Right atrium auricular region (tissue), 2 donors: ENCODE measurements at regions not wholly inside any gene's neighbourhood (a gene's known extent, or its start where the extent isn't known, plus 50 kb on each side); places are given as distances from the start of the nearest gene placed in this dataset.
"Not testable (repeated sequence)": the region's sequence is repeated elsewhere in the genome, so short reads cannot be mapped to it uniquely, and the experiment has no call there.

Experiments
- DNase-seq: peaks from one replicate; pipeline ENCODE4 v3.0.0-alpha.2; 2019; ENCODE audit warnings: low spot score
- H3K27ac ChIP-seq, 2 donors: fragments of 200-600 bp; sonication (generic); 1 replicate in 1 of 2; 2 replicates in 1 of 2; pipeline ENCODE4 v1.5.1; 2016 to 2019
- H3K27me3 ChIP-seq, 2 donors: fragments of 200-600 bp; sonication (generic); one replicate each; pipeline versions ENCODE4 v1.5.1 to v1.6.0; 2017 to 2019
- H3K36me3 ChIP-seq: fragments of 200-600 bp; sonication (generic); one replicate; pipeline ENCODE4 v1.5.1; 2016
- H3K4me1 ChIP-seq, 2 donors: fragments of 200-600 bp; sonication (generic); one replicate each; pipeline versions ENCODE4 v1.5.1 to v1.6.0; 2017 to 2019
- H3K4me3 ChIP-seq, 2 donors: fragments of 200-600 bp; sonication (generic); 1 replicate in 1 of 2; 2 replicates in 1 of 2; pipeline ENCODE4 v1.5.1; 2017 to 2019; ENCODE audit warnings: mild to moderate bottlenecking in 1 of 2, moderate library complexity in 1 of 2
- H3K9me3 ChIP-seq, 2 donors: fragments of 200-600 bp; sonication (generic); one replicate each; pipeline ENCODE4 v1.5.1; 2019
- CTCF ChIP-seq, 2 donors: fragments of 200-600 bp; sonication (generic); IDR thresholded peaks; one replicate each; pipeline ENCODE4 v1.5.1; 2019; ENCODE audit warnings: antibody characterized with exemption in 2 of 2

DNA sequence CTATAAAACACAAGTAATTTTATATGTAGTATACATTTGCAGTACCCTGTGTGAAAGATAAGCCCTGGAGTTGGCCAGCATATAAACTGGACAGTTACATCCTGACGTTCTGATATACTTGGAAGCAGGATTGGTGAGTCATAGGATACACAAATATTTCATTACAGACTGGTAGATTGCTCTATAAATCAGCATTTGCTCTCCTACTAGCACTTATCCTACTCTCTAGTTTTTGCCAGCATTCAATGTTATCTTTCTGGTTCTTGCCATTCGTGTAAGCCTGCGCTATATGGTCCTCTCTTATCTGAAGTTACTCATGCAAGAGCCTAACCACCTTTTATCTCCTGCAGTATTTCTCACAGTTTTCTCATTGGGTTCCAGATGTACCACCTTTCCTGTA, 680.2 kb upstream of the MMS22L start:
- no peak for DNase-seq
- H3K36me3 ChIP-seq: no peaks in the 10 kb centered on the region
- H3K27ac ChIP-seq: no peak overlapping the region
- no peaks in the 10 kb centered on the region for H3K27me3 ChIP-seq
- no peaks in the 10 kb centered on the region for H3K9me3 ChIP-seq
- H3K4me1 ChIP-seq: no peaks in the 10 kb centered on the region
- no peak for TF ChIP-seq CTCF (IDR thresholded peaks at IDR 0.05)
- no peak overlapping the region for H3K4me3 ChIP-seq

DNA sequence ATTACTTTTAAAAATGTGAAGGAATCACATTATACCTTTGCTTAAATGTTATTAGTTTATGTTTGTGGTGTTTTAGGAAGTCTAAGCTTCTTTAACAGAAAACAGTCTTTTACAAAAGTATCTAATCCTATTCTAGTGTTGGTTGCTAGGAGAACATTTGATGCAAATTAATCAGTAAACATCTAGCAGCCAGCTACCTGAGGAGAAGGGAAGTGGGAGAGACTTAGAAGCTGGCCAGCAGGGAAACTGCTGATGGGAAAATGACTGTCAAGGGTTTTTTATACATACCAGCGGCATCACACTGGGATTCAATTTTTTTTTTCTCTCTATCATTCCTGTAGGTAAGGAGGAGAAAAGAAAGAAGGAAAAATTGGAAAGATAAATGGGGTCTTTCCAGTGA, 686.0 kb upstream of the MMS22L start:
- no peak for DNase-seq
- no peaks in the 10 kb centered on the region for H3K4me1 ChIP-seq
- H3K27ac ChIP-seq: no peak overlapping the region
- H3K36me3 ChIP-seq: no peaks in the 10 kb centered on the region
- TF ChIP-seq CTCF (IDR thresholded peaks at IDR 0.05): no peak
- H3K9me3 ChIP-seq: no peaks in the 10 kb centered on the region
- H3K4me3 ChIP-seq: no peak overlapping the region
- H3K27me3 ChIP-seq: no peaks in the 10 kb centered on the region

DNA sequence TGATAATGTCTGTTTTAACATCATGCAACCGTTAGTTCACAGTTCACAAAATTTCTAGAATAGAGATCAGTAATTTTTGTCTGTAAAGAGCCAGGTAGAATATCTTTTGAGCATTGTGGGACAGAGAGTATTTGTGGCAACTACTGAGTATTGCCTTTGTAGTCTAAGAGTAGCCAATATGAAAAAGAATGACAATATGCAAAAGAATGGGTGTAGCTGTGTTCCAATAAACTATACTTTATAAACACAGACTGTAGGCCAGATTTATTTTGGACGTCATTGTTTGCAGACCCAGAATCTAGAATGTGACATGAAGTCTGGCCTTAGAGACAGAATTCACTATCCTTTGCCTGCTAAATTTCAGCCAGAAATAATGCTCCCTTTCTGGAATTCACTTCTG, 694.1 kb upstream of the MMS22L start:
- H3K4me1 ChIP-seq: no peaks in the 10 kb centered on the region
- no peaks in the 10 kb centered on the region for H3K36me3 ChIP-seq
- TF ChIP-seq CTCF (IDR thresholded peaks at IDR 0.05): no peak
- no peak overlapping the region for H3K27ac ChIP-seq
- no peak for DNase-seq
- no peaks in the 10 kb centered on the region for H3K9me3 ChIP-seq
- no peaks in the 10 kb centered on the region for H3K27me3 ChIP-seq
- H3K4me3 ChIP-seq: no peak overlapping the region

GRCh38 chr6:97978855-97979271, 695.8 kb upstream of the MMS22L start:
- no peaks in the 10 kb centered on the region for H3K36me3 ChIP-seq
- H3K4me3 ChIP-seq: no peak overlapping the region
- TF ChIP-seq CTCF (IDR thresholded peaks at IDR 0.05): no peak
- DNase-seq: no peak
- no peaks in the 10 kb centered on the region for H3K27me3 ChIP-seq
- no peaks in the 10 kb centered on the region for H3K4me1 ChIP-seq
- no peak overlapping the region for H3K27ac ChIP-seq
- H3K9me3 ChIP-seq: no peaks in the 10 kb centered on the region

DNA sequence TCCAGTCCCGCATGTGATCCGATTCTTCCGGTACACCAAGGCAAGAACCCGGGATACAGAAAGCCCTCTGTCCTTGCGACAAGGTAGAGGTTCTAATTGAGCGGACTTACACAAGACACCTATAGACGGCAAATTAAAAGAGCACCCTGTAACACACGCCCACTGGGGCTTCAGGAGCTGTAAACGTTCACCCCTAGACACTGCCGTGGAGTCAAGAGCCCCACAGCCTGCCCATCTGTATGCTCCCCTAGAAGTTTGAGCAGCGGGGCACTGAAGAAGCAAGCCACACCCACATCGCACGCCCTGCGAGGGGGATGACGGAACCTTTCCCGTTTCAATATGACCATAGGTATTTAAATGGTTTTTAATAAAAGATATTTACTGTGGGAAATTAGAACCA, 696.3 kb upstream of the MMS22L start:
- H3K4me3 ChIP-seq, H3K9me3 ChIP-seq, DNase-seq, H3K36me3 ChIP-seq, H3K4me1 ChIP-seq, H3K27ac ChIP-seq, H3K27me3 ChIP-seq: not testable (repeated sequence)

- no peaks in the 10 kb centered on the region for H3K4me1 ChIP-seq
- no peaks in the 10 kb centered on the region for H3K9me3 ChIP-seq
- H3K36me3 ChIP-seq: no peaks in the 10 kb centered on the region
- no peak overlapping the region for H3K27ac ChIP-seq
- no peak overlapping the region for H3K4me3 ChIP-seq
- no peak for DNase-seq
- TF ChIP-seq CTCF (IDR thresholded peaks at IDR 0.05): no peak
- H3K27me3 ChIP-seq: no peaks in the 10 kb centered on the region
Observed at GRCh38 chr6:97989451-97989850, 706.4 kb upstream of the MMS22L start.
